ENCODE measurements at regions not wholly inside any gene's neighbourhood (a gene's known extent, or its start where the extent isn't known, plus 50 kb on each side); places are given as distances from the start of the nearest gene placed in this dataset.

GRCh38 chr2:219844401-219845091 is 217.1 kb downstream of the SLC4A3 start:
- no peak for DNase-seq
- no peaks in the 10 kb centered on the region for H3K27me3 ChIP-seq
- no peaks in the 10 kb centered on the region for H3K36me3 ChIP-seq
- H3K4me3 ChIP-seq, result no peak overlapping the region
- WGBS, 3 donors, result 46 to 57% (median 53%) methylated on average over 7 of the region's 7 CpGs
- intact Hi-C loops (cut with DNase I), result no loop called here
- TF ChIP-seq POLR2A (IDR thresholded peaks at IDR 0.05) (no peak), EP300 (IDR thresholded peaks at IDR 0.05) (no peak)
- TF ChIP-seq, protein P1, sequence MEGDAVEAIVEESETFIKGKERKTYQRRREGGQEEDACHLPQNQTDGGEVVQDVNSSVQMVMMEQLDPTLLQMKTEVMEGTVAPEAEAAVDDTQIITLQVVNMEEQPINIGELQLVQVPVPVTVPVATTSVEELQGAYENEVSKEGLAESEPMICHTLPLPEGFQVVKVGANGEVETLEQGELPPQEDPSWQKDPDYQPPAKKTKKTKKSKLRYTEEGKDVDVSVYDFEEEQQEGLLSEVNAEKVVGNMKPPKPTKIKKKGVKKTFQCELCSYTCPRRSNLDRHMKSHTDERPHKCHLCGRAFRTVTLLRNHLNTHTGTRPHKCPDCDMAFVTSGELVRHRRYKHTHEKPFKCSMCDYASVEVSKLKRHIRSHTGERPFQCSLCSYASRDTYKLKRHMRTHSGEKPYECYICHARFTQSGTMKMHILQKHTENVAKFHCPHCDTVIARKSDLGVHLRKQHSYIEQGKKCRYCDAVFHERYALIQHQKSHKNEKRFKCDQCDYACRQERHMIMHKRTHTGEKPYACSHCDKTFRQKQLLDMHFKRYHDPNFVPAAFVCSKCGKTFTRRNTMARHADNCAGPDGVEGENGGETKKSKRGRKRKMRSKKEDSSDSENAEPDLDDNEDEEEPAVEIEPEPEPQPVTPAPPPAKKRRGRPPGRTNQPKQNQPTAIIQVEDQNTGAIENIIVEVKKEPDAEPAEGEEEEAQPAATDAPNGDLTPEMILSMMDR (IDR thresholded peaks at IDR 0.05), result no peak
- H3K9me3 ChIP-seq, result no peaks in the 10 kb centered on the region
- peaks cover 4% of the 10 kb centered on the region for H3K4me1 ChIP-seq (ENCODE audit: insufficient read depth)
- H3K27ac ChIP-seq, result no peak overlapping the region

- intact Hi-C loops (cut with DNase I), result no loop called here
- DNase-seq, result no peak
- no peak for TF ChIP-seq POLR2A (IDR thresholded peaks at IDR 0.05)
- TF ChIP-seq EP300 (IDR thresholded peaks at IDR 0.05), result no peak
- H3K27ac ChIP-seq, result no peak overlapping the region
- H3K36me3 ChIP-seq, result no peaks in the 10 kb centered on the region
- no peaks in the 10 kb centered on the region for H3K9me3 ChIP-seq
- H3K27me3 ChIP-seq, result no peaks in the 10 kb centered on the region
- no peak overlapping the region for H3K4me3 ChIP-seq
- WGBS, 3 donors, result 73 to 92% (median 77%) methylated on average over 3 of the region's 3 CpGs
- H3K4me1 ChIP-seq (ENCODE audit: insufficient read depth), result peaks cover 6% of the 10 kb centered on the region
Measured at GRCh38 chr2:219848882-219849281, 221.5 kb downstream of the SLC4A3 start.

- no peak overlapping the region for H3K4me3 ChIP-seq
- TF ChIP-seq EP300 (IDR thresholded peaks at IDR 0.05) (no peak), POLR2A (IDR thresholded peaks at IDR 0.05) (no peak)
- TF ChIP-seq, protein P1 (IDR thresholded peaks at IDR 0.05), result no peak
- no peaks in the 10 kb centered on the region for H3K36me3 ChIP-seq
- intact Hi-C loops (cut with DNase I), result no loop called here
- H3K27ac ChIP-seq, result no peak overlapping the region
- no peaks in the 10 kb centered on the region for H3K27me3 ChIP-seq
- 62 to 76% (median 72%) methylated on average over 6 of the region's 6 CpGs for WGBS, 3 donors
- DNase-seq, result no peak
- no peaks in the 10 kb centered on the region for H3K9me3 ChIP-seq
- peaks cover 2% of the 10 kb centered on the region for H3K4me1 ChIP-seq (ENCODE audit: insufficient read depth)
Measured at GRCh38 chr2:219851169-219851568, 223.7 kb downstream of the SLC4A3 start.

DNA sequence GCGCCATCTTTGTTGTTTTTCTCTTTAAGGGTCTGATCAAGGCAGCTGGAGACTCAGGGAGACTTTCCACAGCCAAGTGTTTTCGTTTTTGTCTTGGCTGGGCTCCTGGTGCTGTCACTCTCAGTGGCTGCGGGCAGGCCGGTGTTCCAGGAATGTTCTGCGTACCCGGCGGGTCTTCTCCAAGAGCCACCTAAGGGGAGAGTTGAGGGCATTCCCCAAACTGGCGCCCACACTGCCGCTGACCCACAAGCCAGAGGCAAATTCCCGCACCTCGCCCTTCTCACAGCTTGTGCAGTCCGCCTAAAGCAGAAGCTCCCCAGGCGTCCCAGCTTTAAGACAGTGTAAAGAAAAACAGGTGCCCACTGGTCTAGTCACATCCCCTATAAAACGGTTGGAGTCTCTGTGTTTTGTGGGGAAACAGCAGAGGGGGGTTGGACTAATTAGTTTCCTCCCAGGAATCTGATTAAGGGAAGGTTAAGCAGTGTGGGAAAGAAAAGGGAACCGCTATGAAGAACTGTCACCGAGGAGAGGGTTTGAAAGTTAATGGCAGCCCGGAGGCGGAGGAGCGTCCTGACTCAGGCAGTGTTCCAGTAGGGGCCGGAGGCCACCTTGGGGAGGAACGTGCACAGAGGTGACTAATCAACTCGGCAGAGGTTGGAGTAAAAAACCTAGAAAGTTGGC is 224.5 kb downstream of the SLC4A3 start:
- H3K27me3 ChIP-seq, result no peaks in the 10 kb centered on the region

More for the DNA sequence above, 224.5 kb downstream of the SLC4A3 start:
- peaks cover 2% of the 10 kb centered on the region for H3K4me1 ChIP-seq (ENCODE audit: insufficient read depth)
- intact Hi-C loops (cut with DNase I), result no loop called here
- no peaks in the 10 kb centered on the region for H3K36me3 ChIP-seq
- 8 to 10% (median 9%) methylated on average over 22 of the region's 22 CpGs for WGBS, 3 donors
- peak overlapping the region; percentile 22 for H3K4me3 ChIP-seq
- peak overlapping the region in 1 of 2 donors; percentile 17 for H3K27ac ChIP-seq
- no peaks in the 10 kb centered on the region for H3K9me3 ChIP-seq
- peak; percentile 55 to 67 (median 57) for DNase-seq
- TF ChIP-seq EP300 (IDR thresholded peaks at IDR 0.05), result no peak
- TF ChIP-seq, protein P1 (IDR thresholded peaks at IDR 0.05), result no peak
- TF ChIP-seq POLR2A (IDR thresholded peaks at IDR 0.05), result no peak
